Astrocyte (in vitro differentiated cells and primary cell): ENCODE measurements at regions not wholly inside any gene's neighbourhood (a gene's known extent, or its start where the extent isn't known, plus 50 kb on each side); places are given as distances from the start of the nearest gene placed in this dataset.

ENCODE experiments used
- CTCF ChIP-seq: IDR thresholded peaks from 2 replicates; pipeline ENCODE4 v1.5.1; 2011; ENCODE audit warnings: low read depth, mild to moderate bottlenecking, inconsistent platforms, low read length, moderate library complexity; ENCODE audit not compliant: insufficient read depth
- EZH2 ChIP-seq: IDR thresholded peaks from 2 replicates; pipeline ENCODE4 v1.6.1; 2012; ENCODE audit warnings: mild to moderate bottlenecking, low read length, inconsistent platforms; ENCODE audit not compliant: insufficient read depth

DNA sequence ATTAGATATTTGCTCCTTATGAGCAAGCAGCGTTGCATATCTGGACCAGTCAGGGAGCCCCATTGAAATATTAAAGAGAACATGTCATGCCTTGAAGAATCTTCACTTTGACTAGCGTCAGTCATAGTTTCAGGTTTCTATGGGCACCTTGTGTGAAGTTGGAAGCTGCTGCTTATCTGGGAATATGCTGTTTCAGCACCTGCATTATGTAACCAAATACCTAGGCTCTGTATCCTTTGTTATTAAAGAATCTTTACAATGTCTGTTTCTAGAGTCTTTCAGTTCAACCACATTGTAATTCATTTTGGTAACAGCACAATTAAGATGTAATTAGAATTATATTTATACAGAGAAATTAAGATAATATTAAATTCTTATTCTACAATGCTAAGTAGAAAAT, 818.8 kb upstream of the TYRP1 start:
- no peak for TF ChIP-seq CTCF
- TF ChIP-seq EZH2 = no peak
